HG02852 (cell line): ENCODE measurements at regions not wholly inside any gene's neighbourhood (a gene's known extent, or its start where the extent isn't known, plus 50 kb on each side); places are given as distances from the start of the nearest gene placed in this dataset.

Experiments
- ATAC-seq: cut with Tn5 transposase; IDR thresholded peaks from one replicate; pipeline ENCODE4 v1.9.1; 2021; ENCODE audit warnings: mild to moderate bottlenecking, moderate library complexity; ENCODE audit not compliant: unreplicated experiment

GRCh38 chr4:11189756-11190155, 238.9 kb downstream of the HS3ST1 start:
- no peak for ATAC-seq

GRCh38 chr4:11183356-11183740, 245.3 kb downstream of the HS3ST1 start:
- no peak for ATAC-seq

- no peak for ATAC-seq
These were observed 245.9 kb downstream of the HS3ST1 start for GRCh38 chr4:11182586-11183355.

- ATAC-seq = no peak
These were observed 246.7 kb downstream of the HS3ST1 start for GRCh38 chr4:11182031-11182430.

- ATAC-seq = no peak
These were observed 248.9 kb downstream of the HS3ST1 start for GRCh38 chr4:11179796-11180195.

GRCh38 chr4:11178433-11178832, 250.3 kb downstream of the HS3ST1 start:
- no peak for ATAC-seq

- ATAC-seq = no peak
These were observed 253.3 kb downstream of the HS3ST1 start for GRCh38 chr4:11175374-11175773.

GRCh38 chr4:11166606-11167005, 262.1 kb downstream of the HS3ST1 start:
- ATAC-seq = no peak

- ATAC-seq = no peak
These were observed 262.7 kb downstream of the HS3ST1 start for GRCh38 chr4:11166034-11166433.

GRCh38 chr4:11165052-11165451, 263.6 kb downstream of the HS3ST1 start:
- no peak for ATAC-seq

GRCh38 chr4:11160288-11160687, 268.4 kb downstream of the HS3ST1 start:
- ATAC-seq = no peak

- ATAC-seq = no peak
These were observed 269.7 kb downstream of the HS3ST1 start for GRCh38 chr4:11158971-11159370.

GRCh38 chr4:11155208-11155867, 273.4 kb downstream of the HS3ST1 start:
- ATAC-seq = no peak

GRCh38 chr4:11153171-11153750, 275.4 kb downstream of the HS3ST1 start:
- ATAC-seq = no peak

- no peak for ATAC-seq
These were observed 276.0 kb downstream of the HS3ST1 start for GRCh38 chr4:11152684-11153083.

- ATAC-seq = no peak
These were observed 277.2 kb downstream of the HS3ST1 start for GRCh38 chr4:11151500-11151899.

- no peak for ATAC-seq
These were observed 279.0 kb downstream of the HS3ST1 start for GRCh38 chr4:11149612-11150259.

- ATAC-seq = no peak
These were observed 288.8 kb downstream of the HS3ST1 start for GRCh38 chr4:11139871-11140270.

GRCh38 chr4:11138964-11139363, 289.7 kb downstream of the HS3ST1 start:
- no peak for ATAC-seq

- no peak for ATAC-seq
These were observed 294.0 kb downstream of the HS3ST1 start for GRCh38 chr4:11134705-11135104.

- ATAC-seq = no peak
These were observed 294.8 kb downstream of the HS3ST1 start for GRCh38 chr4:11133868-11134267.

GRCh38 chr4:11132478-11132877, 296.2 kb downstream of the HS3ST1 start:
- ATAC-seq = no peak
